Liver (tissue), 3 donors: ENCODE measurements at regions not wholly inside any gene's neighbourhood (a gene's known extent, or its start where the extent isn't known, plus 50 kb on each side); places are given as distances from the start of the nearest gene placed in this dataset.

Experiments used
- EGR1 ChIP-seq, 2 donors: IDR thresholded peaks; 2 replicates each; pipeline ENCODE4 v1.6.1; 2016 to 2018; ENCODE audit warnings: antibody characterized with exemption in 2 of 2, low read depth in 2 of 2
- FOXA2 ChIP-seq: IDR thresholded peaks from 2 replicates; pipeline ENCODE4 v1.6.1; 2016; ENCODE audit warnings: antibody characterized with exemption
- GABPA ChIP-seq, 2 donors: IDR thresholded peaks in 1 of 2; conservative IDR thresholded peaks in 1 of 2; 2 replicates each; pipeline ENCODE4 v1.6.1; 2016; ENCODE audit warnings: antibody characterized with exemption in 2 of 2, mild to moderate bottlenecking in 1 of 2, moderate library complexity in 1 of 2
- HNF4A ChIP-seq, 2 donors: conservative IDR thresholded peaks; 2 replicates each; pipeline ENCODE4 v1.6.1; 2016; ENCODE audit warnings: antibody characterized with exemption in 2 of 2, mild to moderate bottlenecking in 2 of 2
- RAD21 ChIP-seq, 2 donors: IDR thresholded peaks; 2 replicates each; pipeline ENCODE4 v1.6.1; 2016; ENCODE audit warnings: antibody characterized with exemption in 2 of 2, mild to moderate bottlenecking in 2 of 2
- SP1 ChIP-seq: IDR thresholded peaks from 2 replicates; pipeline ENCODE4 v1.6.1; 2018; ENCODE audit warnings: antibody characterized with exemption, mild to moderate bottlenecking
- YY1 ChIP-seq: IDR thresholded peaks from 2 replicates; pipeline ENCODE4 v1.6.1; 2016; ENCODE audit warnings: antibody characterized with exemption, mild to moderate bottlenecking
- TF ChIP-seq, protein P1 (sequence below): fragments of 150-350 bp; IDR thresholded peaks from 2 replicates; pipeline ENCODE4 v1.5.1; 2017; ENCODE audit warnings: improper control_type of control experiment, low read depth, low read length; ENCODE audit not compliant: missing input control
- TF ChIP-seq, protein P2 (sequence below): IDR thresholded peaks from 2 replicates; pipeline ENCODE4 v1.6.1; 2016; ENCODE audit warnings: antibody characterized with exemption, mild to moderate bottlenecking
- TF ChIP-seq, protein P3 (sequence below): IDR thresholded peaks from 2 replicates; pipeline ENCODE4 v1.6.1; 2016; ENCODE audit warnings: antibody characterized with exemption
- TF ChIP-seq, protein P4 (sequence below): IDR thresholded peaks from 2 replicates; pipeline ENCODE4 v1.6.1; 2016; ENCODE audit warnings: antibody characterized with exemption
- donor health status: healthy.
- donor health status: healthy.

DNA sequence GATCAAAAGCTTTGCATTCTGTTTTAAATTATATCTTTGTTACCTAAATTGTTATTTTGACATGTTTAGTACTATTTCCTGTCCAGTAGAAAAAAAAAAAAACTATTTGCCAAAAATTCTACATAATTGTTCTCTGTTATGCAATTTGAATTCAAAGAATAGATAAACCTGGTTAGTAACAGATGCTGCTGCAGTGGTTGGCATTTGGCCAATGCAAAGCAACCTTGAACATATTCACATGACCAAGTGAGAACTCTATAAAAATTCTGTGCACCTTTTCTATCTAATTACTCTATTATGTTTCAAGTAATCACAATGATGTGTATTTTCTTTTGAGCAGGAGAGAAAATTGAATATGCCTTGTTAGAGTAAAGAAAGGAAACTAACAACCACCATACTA is 1473.4 kb downstream of the RPA4 start:
- TF ChIP-seq, protein P1, sequence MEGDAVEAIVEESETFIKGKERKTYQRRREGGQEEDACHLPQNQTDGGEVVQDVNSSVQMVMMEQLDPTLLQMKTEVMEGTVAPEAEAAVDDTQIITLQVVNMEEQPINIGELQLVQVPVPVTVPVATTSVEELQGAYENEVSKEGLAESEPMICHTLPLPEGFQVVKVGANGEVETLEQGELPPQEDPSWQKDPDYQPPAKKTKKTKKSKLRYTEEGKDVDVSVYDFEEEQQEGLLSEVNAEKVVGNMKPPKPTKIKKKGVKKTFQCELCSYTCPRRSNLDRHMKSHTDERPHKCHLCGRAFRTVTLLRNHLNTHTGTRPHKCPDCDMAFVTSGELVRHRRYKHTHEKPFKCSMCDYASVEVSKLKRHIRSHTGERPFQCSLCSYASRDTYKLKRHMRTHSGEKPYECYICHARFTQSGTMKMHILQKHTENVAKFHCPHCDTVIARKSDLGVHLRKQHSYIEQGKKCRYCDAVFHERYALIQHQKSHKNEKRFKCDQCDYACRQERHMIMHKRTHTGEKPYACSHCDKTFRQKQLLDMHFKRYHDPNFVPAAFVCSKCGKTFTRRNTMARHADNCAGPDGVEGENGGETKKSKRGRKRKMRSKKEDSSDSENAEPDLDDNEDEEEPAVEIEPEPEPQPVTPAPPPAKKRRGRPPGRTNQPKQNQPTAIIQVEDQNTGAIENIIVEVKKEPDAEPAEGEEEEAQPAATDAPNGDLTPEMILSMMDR = no peak
- no peak for TF ChIP-seq SP1
- TF ChIP-seq FOXA2 = no peak
- TF ChIP-seq, protein P2, sequence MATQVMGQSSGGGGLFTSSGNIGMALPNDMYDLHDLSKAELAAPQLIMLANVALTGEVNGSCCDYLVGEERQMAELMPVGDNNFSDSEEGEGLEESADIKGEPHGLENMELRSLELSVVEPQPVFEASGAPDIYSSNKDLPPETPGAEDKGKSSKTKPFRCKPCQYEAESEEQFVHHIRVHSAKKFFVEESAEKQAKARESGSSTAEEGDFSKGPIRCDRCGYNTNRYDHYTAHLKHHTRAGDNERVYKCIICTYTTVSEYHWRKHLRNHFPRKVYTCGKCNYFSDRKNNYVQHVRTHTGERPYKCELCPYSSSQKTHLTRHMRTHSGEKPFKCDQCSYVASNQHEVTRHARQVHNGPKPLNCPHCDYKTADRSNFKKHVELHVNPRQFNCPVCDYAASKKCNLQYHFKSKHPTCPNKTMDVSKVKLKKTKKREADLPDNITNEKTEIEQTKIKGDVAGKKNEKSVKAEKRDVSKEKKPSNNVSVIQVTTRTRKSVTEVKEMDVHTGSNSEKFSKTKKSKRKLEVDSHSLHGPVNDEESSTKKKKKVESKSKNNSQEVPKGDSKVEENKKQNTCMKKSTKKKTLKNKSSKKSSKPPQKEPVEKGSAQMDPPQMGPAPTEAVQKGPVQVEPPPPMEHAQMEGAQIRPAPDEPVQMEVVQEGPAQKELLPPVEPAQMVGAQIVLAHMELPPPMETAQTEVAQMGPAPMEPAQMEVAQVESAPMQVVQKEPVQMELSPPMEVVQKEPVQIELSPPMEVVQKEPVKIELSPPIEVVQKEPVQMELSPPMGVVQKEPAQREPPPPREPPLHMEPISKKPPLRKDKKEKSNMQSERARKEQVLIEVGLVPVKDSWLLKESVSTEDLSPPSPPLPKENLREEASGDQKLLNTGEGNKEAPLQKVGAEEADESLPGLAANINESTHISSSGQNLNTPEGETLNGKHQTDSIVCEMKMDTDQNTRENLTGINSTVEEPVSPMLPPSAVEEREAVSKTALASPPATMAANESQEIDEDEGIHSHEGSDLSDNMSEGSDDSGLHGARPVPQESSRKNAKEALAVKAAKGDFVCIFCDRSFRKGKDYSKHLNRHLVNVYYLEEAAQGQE = no peak
- TF ChIP-seq EGR1 (IDR thresholded peaks at IDR 0.05; ENCODE audit: low read depth in 2 of 2) = no peak
- TF ChIP-seq HNF4A (conservative IDR thresholded peaks at IDR 0.05) = no peak
- no peak for TF ChIP-seq YY1
- no peak for TF ChIP-seq RAD21 (IDR thresholded peaks at IDR 0.05)
- TF ChIP-seq, protein P3, sequence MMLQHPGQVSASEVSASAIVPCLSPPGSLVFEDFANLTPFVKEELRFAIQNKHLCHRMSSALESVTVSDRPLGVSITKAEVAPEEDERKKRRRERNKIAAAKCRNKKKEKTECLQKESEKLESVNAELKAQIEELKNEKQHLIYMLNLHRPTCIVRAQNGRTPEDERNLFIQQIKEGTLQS = no peak
- TF ChIP-seq, protein P4, sequence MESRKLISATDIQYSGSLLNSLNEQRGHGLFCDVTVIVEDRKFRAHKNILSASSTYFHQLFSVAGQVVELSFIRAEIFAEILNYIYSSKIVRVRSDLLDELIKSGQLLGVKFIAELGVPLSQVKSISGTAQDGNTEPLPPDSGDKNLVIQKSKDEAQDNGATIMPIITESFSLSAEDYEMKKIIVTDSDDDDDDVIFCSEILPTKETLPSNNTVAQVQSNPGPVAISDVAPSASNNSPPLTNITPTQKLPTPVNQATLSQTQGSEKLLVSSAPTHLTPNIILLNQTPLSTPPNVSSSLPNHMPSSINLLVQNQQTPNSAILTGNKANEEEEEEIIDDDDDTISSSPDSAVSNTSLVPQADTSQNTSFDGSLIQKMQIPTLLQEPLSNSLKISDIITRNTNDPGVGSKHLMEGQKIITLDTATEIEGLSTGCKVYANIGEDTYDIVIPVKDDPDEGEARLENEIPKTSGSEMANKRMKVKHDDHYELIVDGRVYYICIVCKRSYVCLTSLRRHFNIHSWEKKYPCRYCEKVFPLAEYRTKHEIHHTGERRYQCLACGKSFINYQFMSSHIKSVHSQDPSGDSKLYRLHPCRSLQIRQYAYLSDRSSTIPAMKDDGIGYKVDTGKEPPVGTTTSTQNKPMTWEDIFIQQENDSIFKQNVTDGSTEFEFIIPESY = no peak
- no peak for TF ChIP-seq GABPA (IDR thresholded peaks at IDR 0.05 in 1 of 2, conservative IDR thresholded peaks at IDR 0.05 in 1 of 2)
